Motor neuron (in vitro differentiated cells): ENCODE measurements at regions not wholly inside any gene's neighbourhood (a gene's known extent, or its start where the extent isn't known, plus 50 kb on each side); places are given as distances from the start of the nearest gene placed in this dataset.

Experiments used
- ATAC-seq, 8 experiments: fragments of 200-7000 bp; cut with Tn5 transposase; replicated peaks in 6 of 8; 2 replicates each; pipeline ENCODE4 v1.8.0; 2021; ENCODE audit warnings: mild to moderate bottlenecking in 8 of 8, moderate library complexity in 8 of 8
- H3K27ac ChIP-seq, 2 donors: fragments of 250-450 bp; sonication (Bioruptor Pico); 2 replicates each; pipeline ENCODE4 v1.9.0; 2021; ENCODE audit warnings: antibody characterized with exemption in 2 of 2, mild to moderate bottlenecking in 2 of 2, moderate library complexity in 1 of 2
- H3K4me1 ChIP-seq, 2 donors: fragments of 250-450 bp; sonication (Bioruptor Pico); replicated peaks in 1 of 2; 2 replicates each; pipeline ENCODE4 v1.6.1; 2021; ENCODE audit warnings: antibody characterized with exemption in 2 of 2, mild to moderate bottlenecking in 2 of 2, moderate library complexity in 1 of 2
- H3K4me3 ChIP-seq, 5 donors: fragments of 250-450 bp; sonication (Bioruptor Pico); 2 replicates each; pipeline ENCODE4 v1.9.0; 2021; ENCODE audit warnings: antibody characterized with exemption in 5 of 5, mild to moderate bottlenecking in 5 of 5, moderate library complexity in 4 of 5
- WGBS, 10 experiments: fragments of 450-650 bp; shearing (Covaris generic); methylation state at CpG; one replicate each; pipeline ENCODE4 v1.0.0; 2022; 5-methylcytosine and 5-hydroxymethylcytosine counted together
- in situ Hi-C, 9 experiments: fragments of 400-800 bp; cut with MboI; loops; one replicate each; pipeline ENCODE4 v1.15.0; 2021; ENCODE audit warnings: low sequenced_read_pairs in 9 of 9, low pct_unique_long_range_greater_than_20kb in 2 of 9; ENCODE audit not compliant: unreplicated experiment in 9 of 9

DNA sequence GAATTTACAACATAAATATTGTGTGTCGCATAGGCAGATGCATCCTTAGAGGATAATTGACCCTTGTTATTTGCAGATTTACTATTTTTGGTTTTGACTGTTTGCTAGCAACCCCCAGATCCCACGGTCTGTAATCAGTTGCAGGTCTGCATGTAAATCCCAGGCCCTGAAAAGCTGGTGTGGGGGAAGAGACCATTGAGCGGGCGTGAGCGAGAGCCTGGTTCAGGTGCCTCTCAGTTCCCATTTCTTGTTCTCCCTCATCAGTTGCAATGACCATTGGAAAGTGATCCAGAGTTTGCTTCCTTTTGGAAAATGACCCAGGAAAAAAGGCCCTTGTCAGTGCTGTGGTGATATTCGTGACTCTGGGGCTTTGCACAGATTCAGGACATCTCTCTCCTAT is 238.9 kb downstream of the UACA start:
- 33 to 100% (median 86%) methylated on average over 1 to 6 of the region's 6 CpGs; no CpG with 5 or more reads in 2 of the 10 experiments for WGBS, 10 experiments
- Histone ChIP-seq H3K27ac (no peak overlapping the region), H3K4me3 (no peak overlapping the region), H3K4me1 (peaks cover 35 to 48% of the 10 kb centered on the region in 2 donors)
- in situ Hi-C loops, result no loop called here
- ATAC-seq, result no peak

DNA sequence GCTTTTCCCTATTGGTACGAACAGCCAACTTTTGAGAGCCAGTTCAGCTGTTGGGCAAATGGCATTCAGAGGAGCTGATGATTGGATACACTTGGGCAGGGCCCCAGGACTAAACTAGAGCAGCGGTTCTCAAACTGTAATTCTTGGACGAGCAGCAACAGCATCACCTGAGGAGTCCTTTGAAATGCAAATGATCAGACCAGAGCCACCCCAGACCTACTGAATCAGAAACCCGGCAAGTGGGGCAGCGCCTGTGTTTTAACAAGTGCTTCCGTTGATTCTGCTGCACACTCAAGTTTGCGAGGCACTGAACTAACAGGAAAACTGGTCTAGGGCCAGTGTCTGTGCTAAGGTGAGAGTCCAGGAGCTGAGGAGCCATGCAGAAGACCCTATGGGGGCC is 239.7 kb downstream of the UACA start:
- in situ Hi-C loops, result no loop called here
- Histone ChIP-seq H3K4me3 (no peak overlapping the region), H3K27ac (no peak overlapping the region), H3K4me1 (peaks cover 35 to 48% of the 10 kb centered on the region in 2 donors)
- 57 to 90% (median 78%) methylated on average over 2 to 6 of the region's 7 CpGs; no CpG with 5 or more reads in 4 of the 10 experiments for WGBS, 10 experiments
- no peak for ATAC-seq

DNA sequence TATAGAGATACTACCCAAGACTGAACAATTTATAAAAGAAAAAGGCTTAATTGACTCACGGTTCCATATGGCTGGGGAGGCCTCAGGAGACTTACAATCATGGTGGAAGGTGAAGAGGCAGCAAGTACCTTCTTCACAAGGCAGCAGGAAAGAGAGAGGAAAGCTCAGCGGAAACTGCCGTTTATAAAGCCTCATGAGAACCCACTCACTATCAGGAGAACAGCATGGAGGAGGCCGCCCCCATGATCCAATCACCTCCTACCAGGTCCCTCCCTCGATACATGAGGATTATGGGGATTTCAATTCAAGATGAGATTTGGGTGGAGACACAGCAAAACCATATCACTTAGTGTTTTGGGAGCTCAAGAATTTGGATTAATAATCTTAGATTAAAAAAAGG is 240.2 kb downstream of the UACA start:
- in situ Hi-C loops, result no loop called here
- ATAC-seq, result no peak
- 67 to 100% (median 94%) methylated on average over 1 to 4 of the region's 5 CpGs; no CpG with 5 or more reads in 3 of the 10 experiments for WGBS, 10 experiments

GRCh38 chr15:70522323-70522966 is 240.9 kb downstream of the UACA start:
- Histone ChIP-seq H3K4me1 (peaks cover 34 to 42% of the 10 kb centered on the region in 2 donors), H3K27ac (no peak overlapping the region), H3K4me3 (no peak overlapping the region)
- no peak for ATAC-seq
- in situ Hi-C loops, result no loop called here
- 57 to 100% (median 91%) methylated on average over 1 to 3 of the region's 5 CpGs; no CpG with 5 or more reads in 4 of the 10 experiments for WGBS, 10 experiments

More for the DNA sequence above, 240.2 kb downstream of the UACA start:
- H3K4me3 ChIP-seq, result no peak overlapping the region
- H3K27ac ChIP-seq, result no peak overlapping the region
- peaks cover 35 to 48% of the 10 kb centered on the region in 2 donors for H3K4me1 ChIP-seq

GRCh38 chr15:70521576-70522322 is 241.6 kb downstream of the UACA start:
- in situ Hi-C loops, result no loop called here
- WGBS, 10 experiments, result 40 to 100% (median 95%) methylated on average over 2 to 9 of the region's 11 CpGs; no CpG with 5 or more reads in 4 of the 10 experiments

DNA sequence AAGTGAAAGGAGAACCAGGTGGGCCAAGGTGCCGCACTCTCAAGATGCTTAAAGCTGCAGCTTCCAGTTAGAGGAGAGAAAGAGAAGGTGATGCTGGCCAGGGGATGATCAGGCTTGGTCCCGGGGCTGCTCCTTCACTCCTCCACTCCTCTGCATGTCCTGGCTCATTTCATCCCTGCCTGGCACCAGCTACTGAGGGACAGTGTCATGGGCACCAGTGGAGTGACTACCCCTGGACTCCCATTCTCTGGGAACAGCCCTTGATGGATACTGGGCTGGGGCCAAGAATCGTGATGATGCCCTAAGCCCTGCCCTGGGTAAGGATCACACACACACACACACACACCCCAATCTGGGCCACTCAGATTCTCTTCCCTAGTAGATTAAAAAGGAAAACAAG is 243.7 kb downstream of the UACA start:
- no peak overlapping the region for H3K4me3 ChIP-seq
- in situ Hi-C loops, result no loop called here
- H3K27ac ChIP-seq, result no peak overlapping the region
- no peak for ATAC-seq
- 80 to 100% methylated on average over 1 to 3 of the region's 3 CpGs; no CpG with 5 or more reads in 8 of the 10 experiments for WGBS, 10 experiments
- H3K4me1 ChIP-seq, result peaks cover 13 to 14% of the 10 kb centered on the region in 2 donors

More at GRCh38 chr15:70521576-70522322, 241.6 kb downstream of the UACA start:
- no peak overlapping the region for H3K27ac ChIP-seq
- no peak for ATAC-seq
- peaks cover 27 to 36% of the 10 kb centered on the region in 2 donors for H3K4me1 ChIP-seq
- H3K4me3 ChIP-seq, result no peak overlapping the region

GRCh38 chr15:70519004-70519365 is 244.4 kb downstream of the UACA start:
- peaks cover 7 to 8% of the 10 kb centered on the region in 2 donors for H3K4me1 ChIP-seq
- in situ Hi-C loops, result no loop called here

GRCh38 chr15:70518201-70519003 is 245.0 kb downstream of the UACA start:
- peak in 2 of 8 experiments; percentile 23 to 62 for ATAC-seq
- WGBS, 10 experiments, result 20 to 100% (median 83%) methylated on average over 2 to 8 of the region's 11 CpGs; no CpG with 5 or more reads in 1 of the 10 experiments

More at GRCh38 chr15:70519004-70519365, 244.4 kb downstream of the UACA start:
- ATAC-seq, result no peak
- H3K27ac ChIP-seq, result no peak overlapping the region
- 86 to 100% (median 96%) methylated on average over 2 to 4 of the region's 6 CpGs; no CpG with 5 or more reads in 4 of the 10 experiments for WGBS, 10 experiments
- H3K4me3 ChIP-seq, result no peak overlapping the region

GRCh38 chr15:70517194-70517590 is 246.2 kb downstream of the UACA start:
- in situ Hi-C loops, result no loop called here
- Histone ChIP-seq H3K4me1 (no peaks in the 10 kb centered on the region), H3K4me3 (no peak overlapping the region), H3K27ac (no peak overlapping the region)
- WGBS, 10 experiments, result 7 to 96% (median 80%) methylated on average over 2 to 4 of the region's 10 CpGs; no CpG with 5 or more reads in 6 of the 10 experiments
- peak in 3 of 8 experiments; percentile 42 to 93 (median 62) for ATAC-seq

More at GRCh38 chr15:70518201-70519003, 245.0 kb downstream of the UACA start:
- no peak overlapping the region for H3K27ac ChIP-seq
- peaks cover 1 to 2% of the 10 kb centered on the region in 2 donors for H3K4me1 ChIP-seq
- in situ Hi-C loops, result no loop called here
- H3K4me3 ChIP-seq, result no peak overlapping the region

DNA sequence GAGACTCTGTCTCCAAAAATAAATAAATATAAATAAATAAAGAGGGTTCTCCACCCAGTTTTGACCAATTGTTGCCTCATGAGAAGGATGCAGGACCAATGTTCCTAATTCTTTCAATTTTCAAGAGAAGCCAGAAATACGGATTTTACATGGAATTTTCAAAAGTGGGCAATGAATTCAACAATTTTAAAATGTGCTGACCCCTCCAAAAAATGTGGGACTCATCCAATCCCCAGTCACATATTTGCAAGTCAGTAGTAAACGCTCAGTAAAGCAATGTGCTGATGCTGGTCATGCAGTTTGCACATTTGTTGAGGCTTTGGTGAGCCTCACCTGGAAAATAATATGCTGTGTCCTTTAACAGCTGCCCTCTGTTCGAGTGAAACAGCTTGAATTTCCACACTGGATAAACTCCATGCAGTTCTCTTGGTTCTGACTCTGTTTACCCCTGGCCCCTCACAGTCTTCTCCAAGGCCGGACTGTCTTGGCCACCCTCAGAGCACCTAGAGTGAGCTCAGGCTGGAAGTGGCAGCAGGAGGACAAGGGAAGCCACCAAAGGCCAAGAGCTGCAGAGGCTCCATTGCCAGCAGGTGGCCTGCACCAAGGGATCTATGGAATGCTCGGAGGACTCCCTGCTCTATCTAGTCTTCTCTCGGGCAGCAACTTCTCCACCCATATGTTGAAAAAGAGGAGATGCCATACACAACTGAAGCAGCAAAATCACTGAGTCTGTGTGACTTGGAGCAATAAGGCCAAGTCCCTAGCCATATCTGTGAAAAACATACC is 246.8 kb downstream of the UACA start:
- 0 to 90% (median 76%) methylated on average over 1 to 5 of the region's 6 CpGs; no CpG with 5 or more reads in 2 of the 10 experiments for WGBS, 10 experiments
- no peak overlapping the region for H3K27ac ChIP-seq
- ATAC-seq, result peak in 1 of 8 experiments; percentile 27
- no peaks in the 10 kb centered on the region for H3K4me1 ChIP-seq
- no peak overlapping the region for H3K4me3 ChIP-seq
- in situ Hi-C loops, result no loop called here

DNA sequence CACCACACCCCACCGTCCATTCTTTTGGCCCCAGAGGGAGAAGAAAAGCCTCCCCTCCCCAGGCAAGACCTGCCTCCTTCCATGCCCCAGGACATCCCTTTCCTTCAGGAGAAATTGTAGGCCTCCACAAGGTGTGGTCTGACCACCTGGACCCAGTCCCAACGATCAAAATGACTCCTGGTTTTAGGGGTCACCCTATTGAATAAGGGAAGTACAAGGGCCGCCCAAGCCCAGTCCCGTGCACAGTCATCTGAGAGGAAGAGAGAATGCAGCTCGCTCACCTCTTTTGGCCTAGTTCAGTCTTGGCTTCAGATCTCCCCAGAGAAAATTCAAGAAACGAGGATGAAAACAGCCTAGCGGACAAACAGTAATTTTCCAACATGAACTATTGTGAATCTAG is 249.1 kb downstream of the UACA start:
- WGBS, 10 experiments, result 82 to 100% (median 90%) methylated on average over 2 to 4 of the region's 7 CpGs; no CpG with 5 or more reads in 7 of the 10 experiments
- ATAC-seq, result no peak
- in situ Hi-C loops, result no loop called here
- Histone ChIP-seq H3K4me1 (no peaks in the 10 kb centered on the region), H3K27ac (no peak overlapping the region), H3K4me3 (no peak overlapping the region)

- peak in 3 of 8 experiments; percentile 24 to 68 (median 64) for ATAC-seq
- no peak overlapping the region for H3K27ac ChIP-seq
- no peak overlapping the region for H3K4me3 ChIP-seq
- H3K4me1 ChIP-seq, result peaks cover under 1 to 3% of the 10 kb centered on the region in 2 donors
- 0 to 100% (median 50%) methylated on average over 1 to 3 of the region's 4 CpGs; no CpG with 5 or more reads in 4 of the 10 experiments for WGBS, 10 experiments
- in situ Hi-C loops, result no loop called here
These were observed 249.5 kb downstream of the UACA start for GRCh38 chr15:70513819-70514218.
